GM21390 (cell line): ENCODE measurements at regions not wholly inside any gene's neighbourhood (a gene's known extent, or its start where the extent isn't known, plus 50 kb on each side); places are given as distances from the start of the nearest gene placed in this dataset.

Experiments
- ATAC-seq: cut with Tn5 transposase; IDR thresholded peaks from one replicate; pipeline ENCODE4 v1.9.1; 2021; ENCODE audit not compliant: unreplicated experiment

DNA sequence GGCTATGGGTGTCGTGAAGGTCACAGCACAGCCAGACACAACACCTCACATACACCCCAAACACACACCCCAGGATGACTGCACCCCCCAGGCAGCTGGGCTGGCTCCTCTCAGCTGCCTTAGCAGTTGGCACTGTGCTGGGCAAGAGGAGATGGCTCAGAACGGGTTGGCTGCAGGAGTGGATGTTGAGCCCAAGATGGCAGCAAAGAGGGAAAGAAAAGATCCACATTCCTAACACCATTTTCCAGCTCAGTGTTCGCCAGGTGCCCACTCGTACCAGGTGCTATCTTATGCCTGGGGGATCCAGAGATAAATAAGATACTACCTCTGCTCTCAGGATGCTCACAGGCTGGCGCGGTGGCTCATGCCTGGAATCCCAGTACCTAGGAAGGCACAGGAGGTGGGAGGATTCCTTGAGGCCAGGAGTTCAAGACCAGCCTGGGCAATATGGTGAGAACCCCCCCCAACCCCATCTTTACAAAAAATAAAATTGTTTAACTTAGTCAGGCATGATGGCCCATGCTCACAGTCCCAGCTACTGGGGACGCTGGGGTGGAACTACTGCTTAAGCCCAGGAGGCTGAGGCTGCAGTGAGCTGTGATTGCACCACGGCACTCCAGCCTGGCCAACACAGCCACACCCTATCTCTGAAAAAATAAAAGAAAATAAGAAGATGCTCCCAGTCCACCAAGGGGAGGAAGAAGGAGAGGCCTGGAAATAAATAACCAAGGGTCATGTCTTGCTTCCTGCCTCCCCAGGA is 89.7 kb upstream of the ZNF507 start:
- no peak for ATAC-seq

DNA sequence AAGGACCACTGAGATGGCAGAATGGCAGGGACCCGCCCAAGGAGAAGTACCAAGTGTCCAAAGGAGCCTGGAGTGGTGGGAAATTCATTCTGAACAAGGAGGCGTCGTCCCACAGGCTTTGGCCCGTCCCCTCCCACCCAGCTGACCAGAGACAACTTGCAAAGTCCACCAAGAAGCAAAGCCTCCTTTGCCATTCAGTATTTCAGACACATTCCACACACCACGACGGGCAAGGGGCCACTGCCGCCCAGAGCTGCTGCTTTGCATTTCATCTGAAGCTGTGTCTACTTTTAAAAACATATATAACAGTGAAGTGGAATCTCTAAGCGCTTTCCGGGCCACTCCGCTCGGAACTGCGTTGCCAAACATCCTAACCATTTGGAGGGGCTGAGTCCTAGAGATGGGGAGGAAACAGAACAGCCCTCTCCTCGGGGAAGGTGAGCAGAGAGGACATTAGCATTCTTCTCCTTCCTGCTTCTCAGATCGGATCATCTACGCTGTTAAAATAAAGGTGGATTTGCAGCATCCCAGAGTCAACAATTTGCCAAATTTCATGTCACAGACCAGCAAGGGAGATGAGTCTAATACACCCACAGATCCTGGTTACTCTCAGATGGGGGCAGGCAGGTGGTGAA is 89.0 kb upstream of the ZNF507 start:
- ATAC-seq: no peak

DNA sequence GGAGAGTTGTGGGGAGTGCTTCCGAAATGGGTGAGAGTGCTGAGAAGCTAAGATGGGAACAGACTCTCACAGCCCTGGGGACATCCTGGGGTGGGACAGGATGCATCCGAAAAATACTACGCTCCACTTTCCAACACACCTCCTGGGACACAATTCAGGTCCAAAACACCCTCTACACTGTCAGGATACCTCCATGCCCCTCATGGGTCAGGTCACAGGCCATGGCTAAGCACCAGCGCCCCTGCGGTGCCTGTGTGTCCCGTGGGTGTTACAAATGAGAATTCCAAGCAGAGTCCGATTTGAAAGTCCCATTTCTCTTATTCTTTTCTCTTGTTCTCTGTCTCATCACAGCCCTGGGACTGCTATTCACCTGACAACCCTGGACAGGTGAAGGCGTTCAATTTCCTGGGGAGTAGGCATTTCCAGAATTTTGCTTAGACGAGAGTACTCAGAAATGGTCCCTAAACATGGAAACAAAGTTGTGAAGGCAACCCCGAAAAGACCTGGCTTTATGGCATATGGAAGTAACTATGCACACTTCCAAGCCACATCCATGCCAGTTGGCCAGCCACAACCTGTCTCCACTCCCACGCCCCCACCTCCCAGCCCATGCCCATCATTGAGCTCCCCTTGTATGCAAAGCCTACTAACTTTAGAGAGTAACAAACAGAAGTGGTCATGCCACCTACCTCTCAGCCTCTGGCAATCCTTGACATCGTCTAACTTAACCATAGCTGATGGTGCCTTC is 87.9 kb upstream of the ZNF507 start:
- no peak for ATAC-seq

DNA sequence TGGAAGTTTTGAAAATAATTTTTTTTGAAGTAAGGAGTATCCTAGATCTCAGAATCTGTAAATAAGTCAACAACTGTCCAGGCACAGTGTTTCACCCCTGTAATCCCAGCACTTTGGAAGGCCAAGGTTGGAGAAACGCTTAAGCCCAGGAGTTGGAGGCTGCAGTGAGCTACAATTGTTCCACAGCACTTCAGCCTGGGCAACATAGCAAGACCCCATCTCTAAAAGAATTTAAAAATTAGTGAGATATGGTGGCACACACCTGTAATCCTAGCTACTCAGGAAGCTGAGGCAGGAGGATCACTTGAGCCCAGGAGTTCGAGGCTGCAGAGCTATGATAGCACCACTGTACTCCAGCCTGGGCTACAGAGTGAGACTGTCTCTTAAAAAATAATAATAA is 87.2 kb upstream of the ZNF507 start:
- ATAC-seq: no peak

DNA sequence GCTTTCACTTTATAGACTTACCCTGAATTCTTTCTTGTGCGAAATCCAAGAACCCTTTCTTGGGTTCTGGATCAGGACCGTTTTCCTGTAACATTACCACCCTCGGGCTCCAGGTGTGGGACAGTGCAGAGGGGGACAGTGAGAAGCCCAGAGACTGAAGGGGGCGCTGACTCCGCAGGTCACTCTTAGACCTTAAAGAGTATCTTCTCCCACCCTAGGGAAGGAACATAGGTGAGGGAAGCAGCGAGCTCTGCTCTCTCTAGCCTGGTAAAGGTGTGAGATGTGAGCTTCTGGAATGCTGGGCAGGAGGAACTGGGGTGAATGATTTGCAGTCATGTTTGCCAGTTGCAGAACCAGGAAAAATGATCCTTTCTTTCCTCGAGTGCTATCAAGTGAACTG is 80.8 kb upstream of the ZNF507 start:
- ATAC-seq: no peak

DNA sequence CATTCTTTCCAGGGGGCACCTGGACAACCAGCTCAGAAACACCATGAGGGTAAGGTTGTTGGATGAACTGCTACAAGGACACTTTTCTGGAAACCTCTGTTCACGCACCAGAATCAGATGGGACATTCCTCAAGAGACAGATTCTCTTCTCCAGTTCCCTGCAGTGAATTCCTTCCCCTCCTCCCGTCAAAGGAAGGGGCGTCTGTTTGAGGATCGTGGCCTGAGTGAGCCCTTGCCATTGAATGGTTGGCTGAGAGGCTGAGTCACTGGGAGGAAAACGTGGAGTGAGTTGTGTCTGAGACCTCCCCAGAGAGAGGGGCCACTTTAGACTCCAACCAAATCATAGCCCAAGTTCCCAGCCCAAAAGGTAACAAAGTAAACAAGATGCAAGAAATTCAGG is 79.4 kb upstream of the ZNF507 start:
- no peak for ATAC-seq

DNA sequence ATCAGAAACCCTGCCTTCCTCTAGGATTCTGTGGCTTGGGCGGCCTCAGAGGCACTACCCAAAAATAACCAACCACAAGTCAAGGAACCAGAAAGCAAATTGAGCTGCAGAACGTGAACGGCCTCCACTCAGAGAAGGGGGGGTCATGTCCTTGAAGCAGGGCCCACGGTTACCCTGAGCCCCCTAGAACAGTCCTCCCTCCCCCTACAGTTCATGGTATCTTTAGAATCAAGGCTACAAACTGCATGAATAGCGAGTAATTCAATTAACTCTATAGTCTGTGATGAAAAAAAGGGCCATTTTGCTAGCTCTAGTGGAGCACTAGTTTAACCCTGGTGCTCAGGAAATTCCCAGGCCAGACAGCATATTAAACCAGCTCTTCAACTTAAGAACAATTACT is 79.0 kb upstream of the ZNF507 start:
- no peak for ATAC-seq

DNA sequence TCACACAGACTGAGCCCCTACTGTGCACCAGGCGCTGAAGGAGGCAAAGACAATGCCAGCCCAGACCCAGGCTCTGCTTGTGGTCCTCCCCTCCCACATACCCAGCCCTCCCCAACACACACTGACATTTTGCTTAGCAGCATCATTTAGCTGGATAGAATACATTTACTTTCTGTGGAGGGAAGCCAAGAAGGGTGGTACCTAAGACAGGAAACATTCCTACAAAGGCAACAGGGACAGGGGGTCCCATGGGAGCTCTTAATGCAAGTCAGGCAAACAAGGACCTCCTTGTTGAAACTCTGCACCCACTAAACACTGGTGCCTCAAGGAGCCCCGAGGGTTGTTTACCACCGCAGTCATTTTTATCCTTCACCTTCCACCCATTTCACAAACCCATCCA is 77.0 kb upstream of the ZNF507 start:
- no peak for ATAC-seq

DNA sequence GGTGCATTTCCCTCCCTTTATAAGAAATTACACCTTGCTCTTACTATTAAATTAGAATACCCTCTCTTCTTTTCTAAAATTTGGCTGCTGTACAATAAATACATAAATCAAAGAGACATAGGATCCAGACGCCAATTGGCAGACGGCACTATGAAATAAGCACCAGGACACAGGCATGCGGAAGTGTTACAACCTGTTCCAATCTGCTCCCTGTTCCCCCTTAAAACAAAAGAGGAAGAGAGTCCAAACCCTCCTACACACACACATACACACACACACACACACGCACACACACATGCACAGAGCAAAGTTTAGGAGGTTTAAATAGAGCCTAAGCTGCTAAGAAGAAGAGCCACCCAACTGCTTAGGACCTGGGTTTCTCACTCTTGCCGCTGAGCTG is 75.6 kb upstream of the ZNF507 start:
- ATAC-seq: no peak

DNA sequence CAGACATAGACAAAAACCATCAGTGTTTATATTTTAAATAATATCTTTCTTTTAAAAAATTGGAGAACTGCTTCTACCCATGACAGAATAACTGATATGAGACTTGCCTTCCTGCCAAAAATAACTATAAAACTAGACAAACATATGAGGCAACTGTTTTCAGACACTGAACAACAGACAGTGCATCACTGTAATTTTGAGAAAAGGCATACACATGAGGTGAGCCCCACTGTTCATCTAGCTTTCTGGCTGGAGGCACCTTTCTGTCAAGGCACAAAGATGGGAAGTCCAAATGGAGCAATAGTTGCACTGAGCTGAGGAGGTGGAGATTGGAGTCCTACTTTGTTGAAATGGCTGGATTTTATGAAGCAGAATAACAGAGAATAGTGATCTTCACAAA is 71.9 kb upstream of the ZNF507 start:
- no peak for ATAC-seq

DNA sequence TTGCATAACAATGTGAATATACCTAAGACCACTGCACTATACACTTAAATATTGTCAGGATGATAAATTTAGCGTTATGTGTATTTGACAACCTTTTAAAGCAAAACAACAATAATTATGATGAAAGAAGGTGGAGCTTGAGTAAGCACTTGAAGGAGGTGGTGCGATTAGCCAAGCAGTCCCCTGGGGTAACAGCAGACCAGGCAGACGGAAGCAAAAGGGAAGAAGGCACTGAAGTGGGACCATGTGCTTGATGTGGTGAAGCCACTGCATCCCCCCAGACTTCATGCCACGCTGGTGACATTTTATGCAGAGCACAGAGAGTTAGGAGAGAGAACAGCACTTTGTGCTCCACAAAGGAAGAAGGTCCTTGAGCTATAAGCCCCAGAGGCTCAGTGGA is 58.3 kb upstream of the ZNF507 start:
- ATAC-seq: no peak

DNA sequence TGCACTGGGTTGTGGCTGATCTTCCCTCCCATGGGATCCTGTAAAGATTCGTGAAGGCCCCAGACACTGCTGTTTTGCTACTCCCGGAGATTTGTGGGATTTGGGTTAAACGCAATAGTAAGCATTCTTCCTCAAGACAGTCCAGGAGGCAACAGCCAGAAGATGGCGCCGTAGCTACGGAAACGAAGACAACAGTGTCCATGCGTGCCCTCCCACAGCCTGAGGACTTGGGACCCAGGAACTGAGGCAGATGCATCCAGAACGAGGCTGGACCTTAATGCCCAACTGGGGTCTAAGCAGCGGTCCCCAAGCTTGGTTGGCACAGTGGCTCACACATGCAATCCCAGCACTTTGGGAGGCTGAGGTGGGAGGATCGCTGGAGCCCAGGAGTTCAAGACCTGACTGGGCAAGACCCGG is 57.6 kb upstream of the ZNF507 start:
- no peak for ATAC-seq

DNA sequence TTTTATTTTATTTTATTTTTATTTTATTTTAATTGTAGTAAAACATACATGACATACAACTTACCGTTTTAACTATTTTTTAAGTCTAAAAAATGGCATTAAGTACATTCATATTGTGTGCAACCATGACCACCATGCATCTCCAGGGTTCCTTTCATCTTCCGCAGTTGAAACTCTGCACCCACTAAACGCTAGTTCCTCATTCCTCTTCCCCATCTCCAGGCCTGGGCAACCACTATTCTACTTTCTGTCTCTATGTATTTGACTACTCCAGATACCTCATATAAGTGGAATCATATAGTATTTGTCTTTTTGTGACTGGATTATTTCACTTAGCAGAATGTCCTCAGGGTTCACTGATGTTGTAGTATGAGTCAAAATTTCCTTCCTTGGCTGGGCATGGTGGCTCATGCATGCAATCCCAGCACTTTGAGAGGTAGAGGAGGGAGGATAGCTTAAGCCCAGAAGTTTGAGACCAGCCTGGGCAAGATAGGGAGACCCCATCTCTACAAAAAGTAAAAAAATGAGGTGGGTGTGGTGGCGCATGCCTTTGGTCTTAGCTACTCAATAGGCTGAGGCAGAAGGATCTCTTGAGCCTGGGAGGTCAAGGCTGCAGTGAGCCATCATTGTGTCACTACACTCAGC is 55.7 kb upstream of the ZNF507 start:
- ATAC-seq: no peak

DNA sequence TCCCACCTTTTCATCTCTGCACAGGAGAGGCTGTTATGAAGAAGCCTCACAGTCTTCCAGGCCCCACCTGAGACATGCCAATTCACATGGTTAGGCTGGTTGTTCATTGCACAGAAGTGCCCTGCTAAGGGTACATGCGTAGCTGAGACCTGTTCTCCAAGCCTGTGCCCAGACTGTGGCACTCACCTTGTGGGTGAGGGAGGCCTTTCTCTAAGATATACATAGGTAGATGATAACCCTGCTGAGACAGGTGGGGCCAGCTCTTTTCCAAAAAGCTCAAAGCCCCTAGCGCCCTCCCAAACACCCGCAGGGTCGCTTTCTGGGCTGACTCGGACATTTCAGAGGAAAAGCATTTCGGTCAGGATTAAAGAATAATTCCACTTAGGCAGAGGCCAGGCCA is 53.5 kb upstream of the ZNF507 start:
- no peak for ATAC-seq

DNA sequence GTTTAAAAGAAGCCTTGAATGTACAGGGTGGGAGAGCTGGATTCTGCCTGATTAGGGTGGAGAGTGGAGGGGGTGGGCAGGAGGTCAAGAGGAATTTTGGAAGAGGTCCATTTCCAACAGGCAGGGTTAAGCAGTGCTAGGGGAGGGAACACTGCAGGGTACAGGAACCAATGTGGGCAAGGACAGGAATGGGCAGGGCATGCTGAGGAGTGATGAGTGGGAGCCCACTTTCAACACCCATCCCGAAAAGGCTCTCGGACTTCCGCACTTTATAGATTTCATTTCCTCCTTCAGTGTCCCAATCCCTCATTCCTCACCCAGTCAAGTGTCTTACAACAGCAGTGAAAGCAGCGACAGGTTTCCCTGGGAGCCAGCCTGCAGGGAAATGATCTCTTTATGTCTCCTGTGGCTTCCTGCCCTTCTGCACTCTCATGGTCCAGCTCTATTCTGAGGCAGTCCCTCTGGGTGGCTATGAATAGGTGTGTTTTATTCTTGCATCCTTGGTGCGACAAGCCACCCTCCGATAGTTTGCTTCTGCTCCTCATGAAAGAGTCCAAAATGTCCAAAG is 50.5 kb upstream of the ZNF507 start:
- ATAC-seq: no peak
